ENCODE measurements at regions not wholly inside any gene's neighbourhood (a gene's known extent, or its start where the extent isn't known, plus 50 kb on each side); places are given as distances from the start of the nearest gene placed in this dataset.

DNA sequence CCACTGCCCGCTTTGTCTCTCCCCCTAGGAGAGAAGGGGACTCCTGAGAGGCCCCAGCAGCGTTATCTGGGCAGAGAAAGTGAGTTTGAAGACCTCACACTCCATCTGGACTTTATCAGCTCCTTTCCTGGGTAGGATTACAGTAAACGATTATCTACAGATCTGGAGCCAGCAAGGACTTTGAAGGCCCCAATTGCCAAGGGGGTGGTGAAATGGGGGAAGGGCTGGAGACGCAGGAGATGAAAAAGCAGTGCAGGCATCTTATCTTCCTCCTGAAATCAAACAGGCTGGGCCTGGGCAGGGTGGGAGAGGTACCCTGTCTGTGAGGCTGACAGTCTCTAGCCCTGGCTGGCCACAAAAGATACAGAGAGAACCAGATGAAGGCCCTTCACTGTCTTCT is 105.8 kb upstream of the MSX2 start:
- Histone ChIP-seq H4K20me1 (ENCODE audit: insufficient read depth, low read length) (no peaks in the 10 kb centered on the region), H3K79me2 (ENCODE audit: insufficient read depth, low read depth, low read length) (no peaks in the 10 kb centered on the region), H3K27ac (ENCODE audit: low read depth, low read length, poor library complexity, severe bottlenecking) (no peak overlapping the region), H3K4me2 (ENCODE audit: low read length) (no peak overlapping the region), H3K36me3 (ENCODE audit: insufficient read depth, low read length) (no peaks in the 10 kb centered on the region), H3K4me1 (ENCODE audit: insufficient read depth, low read length, poor library complexity, severe bottlenecking) (no peaks in the 10 kb centered on the region), H3K9me2 (ENCODE audit: insufficient read depth, low read length) (no peaks in the 10 kb centered on the region), H2AFZ (ENCODE audit: low read length) (no peak overlapping the region), H3K9me3 (ENCODE audit: low read length) (no peaks in the 10 kb centered on the region), H3K4me3 (ENCODE audit: low read depth, low read length, poor library complexity, severe bottlenecking) (no peak overlapping the region)
- CTCF ChIA-PET (ENCODE audit: unreplicated experiment): no interaction called here
- no TSS peak for BruUV-seq (replicated peaks)
- intact Hi-C loops (cut with micrococcal nuclease; ENCODE audit: unreplicated experiment): no loop called here
- TF ChIP-seq EZH2phosphoT487 (IDR thresholded peaks at IDR 0.05; ENCODE audit: borderline replicate concordance, low read depth, low read length): no peak
- no peak for TF ChIP-seq CTCF (conservative IDR thresholded peaks at IDR 0.05; ENCODE audit: low read length)
- DNase-seq (ENCODE audit: low spot score): no peak
- POLR2A ChIA-PET: no interaction called here

DNA sequence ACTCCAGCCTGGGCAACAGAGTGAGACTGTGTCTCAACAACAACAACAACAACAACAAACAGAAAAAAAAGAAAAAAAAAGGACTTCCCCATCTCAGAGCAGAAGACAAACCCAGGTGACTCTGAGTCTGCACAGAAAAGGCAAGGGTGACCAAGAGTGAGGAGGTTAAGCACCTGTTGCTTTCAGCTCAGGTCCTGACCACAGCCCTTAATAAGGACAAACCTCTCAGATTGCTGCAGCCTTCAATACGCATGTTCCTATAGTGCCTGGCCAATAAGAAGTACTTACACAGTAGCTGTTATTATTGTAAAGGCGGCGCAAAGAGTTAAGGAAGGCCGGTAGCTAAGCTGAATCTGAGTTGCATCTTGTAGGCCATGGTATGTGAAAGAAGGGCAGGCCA is 102.3 kb upstream of the MSX2 start:
- no peaks in the 10 kb centered on the region for H3K36me3 ChIP-seq (ENCODE audit: insufficient read depth, low read length)
- H2AFZ ChIP-seq (ENCODE audit: low read length): no peak overlapping the region
- no peaks in the 10 kb centered on the region for H3K9me2 ChIP-seq (ENCODE audit: insufficient read depth, low read length)
- H3K9me3 ChIP-seq (ENCODE audit: low read length): no peaks in the 10 kb centered on the region
- no peak overlapping the region for H3K4me3 ChIP-seq (ENCODE audit: low read depth, low read length, poor library complexity, severe bottlenecking)
- POLR2A ChIA-PET: no interaction called here
- CTCF ChIA-PET (ENCODE audit: unreplicated experiment): no interaction called here
- no peaks in the 10 kb centered on the region for H3K4me1 ChIP-seq (ENCODE audit: insufficient read depth, low read length, poor library complexity, severe bottlenecking)
- H3K79me2 ChIP-seq (ENCODE audit: insufficient read depth, low read depth, low read length): no peaks in the 10 kb centered on the region
- intact Hi-C loops (cut with micrococcal nuclease; ENCODE audit: unreplicated experiment): no loop called here
- no peak for TF ChIP-seq EZH2phosphoT487 (IDR thresholded peaks at IDR 0.05; ENCODE audit: borderline replicate concordance, low read depth, low read length)
- no peak for DNase-seq (ENCODE audit: low spot score)
- H3K27ac ChIP-seq (ENCODE audit: low read depth, low read length, poor library complexity, severe bottlenecking): no peak overlapping the region
- BruUV-seq (replicated peaks): no TSS peak
- H3K4me2 ChIP-seq (ENCODE audit: low read length): no peak overlapping the region
- H4K20me1 ChIP-seq (ENCODE audit: insufficient read depth, low read length): no peaks in the 10 kb centered on the region

DNA sequence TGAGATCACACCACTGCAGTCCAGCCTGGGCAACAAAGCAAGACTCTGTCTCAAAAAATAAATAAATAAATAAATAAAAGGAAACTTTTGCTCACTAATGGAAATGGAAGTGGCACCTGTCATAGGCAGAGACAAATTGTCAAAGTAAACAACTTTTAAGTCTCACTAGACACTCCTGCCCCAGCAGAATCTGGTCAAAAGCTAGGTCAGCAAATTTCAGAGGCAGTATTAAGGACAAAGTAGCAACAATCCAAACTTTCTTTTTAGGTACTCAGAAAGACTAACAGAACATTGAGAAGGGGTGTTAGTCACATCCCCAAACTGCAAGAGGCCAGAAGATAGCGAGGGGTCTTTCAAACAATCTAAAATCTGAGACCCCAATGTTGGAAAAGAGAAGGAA is 101.4 kb upstream of the MSX2 start:
- intact Hi-C loops (cut with micrococcal nuclease; ENCODE audit: unreplicated experiment): no loop called here
- BruUV-seq (replicated peaks): no TSS peak
- DNase-seq (ENCODE audit: low spot score): no peak
- Histone ChIP-seq H2AFZ (ENCODE audit: low read length) (no peak overlapping the region), H3K27ac (ENCODE audit: low read depth, low read length, poor library complexity, severe bottlenecking) (no peak overlapping the region), H3K9me3 (ENCODE audit: low read length) (no peaks in the 10 kb centered on the region), H3K9me2 (ENCODE audit: insufficient read depth, low read length) (no peaks in the 10 kb centered on the region), H3K36me3 (ENCODE audit: insufficient read depth, low read length) (no peaks in the 10 kb centered on the region), H3K4me2 (ENCODE audit: low read length) (no peak overlapping the region), H3K4me3 (ENCODE audit: low read depth, low read length, poor library complexity, severe bottlenecking) (no peak overlapping the region), H3K4me1 (ENCODE audit: insufficient read depth, low read length, poor library complexity, severe bottlenecking) (no peaks in the 10 kb centered on the region), H4K20me1 (ENCODE audit: insufficient read depth, low read length) (no peaks in the 10 kb centered on the region), H3K79me2 (ENCODE audit: insufficient read depth, low read depth, low read length) (no peaks in the 10 kb centered on the region)
- CTCF ChIA-PET (ENCODE audit: unreplicated experiment): no interaction called here
- TF ChIP-seq CTCF (conservative IDR thresholded peaks at IDR 0.05; ENCODE audit: low read length) (no peak), EZH2phosphoT487 (IDR thresholded peaks at IDR 0.05; ENCODE audit: borderline replicate concordance, low read depth, low read length) (no peak)
- POLR2A ChIA-PET: no interaction called here

Data from OCI-LY7 (cell line).